Pancreas (tissue), 10 donors: ENCODE measurements at regions not wholly inside any gene's neighbourhood (a gene's known extent, or its start where the extent isn't known, plus 50 kb on each side); places are given as distances from the start of the nearest gene placed in this dataset.

Experiments
- ATAC-seq, 4 donors: fragments of 200-7000 bp; cut with Tn5 transposase; one replicate each; pipeline versions ENCODE4 v1.8.0 to v1.9.1; 2020; ENCODE audit warnings: mild to moderate bottlenecking in 4 of 4, moderate library complexity in 4 of 4
- DNase-seq, 6 donors: peaks; one replicate each; pipeline ENCODE4 v3.0.0-alpha.2; 2020
- FAIRE-seq: peaks from 2 replicates; lab custom pipeline; 2012; peaks lifted over from hg19 to GRCh38; lab: Jason Lieb, UNC
- H3K27ac ChIP-seq, 4 donors: fragments of 200-600 bp; sonication (generic); 1 replicate in 3 of 4; 2 replicates in 1 of 4; pipeline versions ENCODE4 v1.5.0 to v1.8.0; 2020
- H3K27me3 ChIP-seq, 4 donors: fragments of 200-600 bp; one replicate each; pipeline ENCODE4 v1.8.0; 2021
- H3K36me3 ChIP-seq, 3 donors: fragments of 200-600 bp; sonication (generic) in 1 of 3; one replicate each; pipeline versions ENCODE4 v1.5.0 to v1.8.0; 2020 to 2021
- H3K4me1 ChIP-seq, 3 donors: fragments of 200-600 bp; one replicate each; pipeline ENCODE4 v1.8.0; 2021
- H3K4me3 ChIP-seq, 4 donors: fragments of 200-600 bp; sonication (generic) in 2 of 4; one replicate each; pipeline versions ENCODE4 v1.5.0 to v1.8.0; 2020 to 2021
- H3K9me3 ChIP-seq, 4 donors: fragments of 200-600 bp; one replicate each; pipeline ENCODE4 v1.8.0; 2021
- CTCF ChIP-seq, 4 donors: fragments of 200-600 bp; sonication (generic) in 3 of 4; IDR thresholded peaks; one replicate each; pipeline versions ENCODE4 v1.5.0 to v1.8.0; 2021; ENCODE audit warnings: antibody characterized with exemption in 4 of 4
- WGBS, 2 donors: extraction: QIAGEN DNeasy Blood & Tissue Kit; methylation state at CpG; one replicate each; pipeline ENCODE4 v1.1.7; 2013; 5-methylcytosine and 5-hydroxymethylcytosine counted together
- intact Hi-C, 3 donors: fragments of 100-400 bp; cut with DNase I; formaldehyde crosslinking; loops; one replicate each; pipeline versions ENCODE4 v1.11.1 to v1.14.2; 2022
- donor health status: healthy with polysubstance abuse.
- donor health status: DM: no; HTN: no; CAD: no; lungs with moderate emphysema.
- donor health status: DM: no; HTN: no; CAD: no.
- donor health status: control.
- donor health status: control.
- donor health status: Bipolar disorder and iron deficiency.
- donor health status: DM: yes; HTN: yes; CAD: no.
- donor health status: DM: no; HTN: no; CAD: no.
- donor health status: DM: no; HTN: no; CAD: no.
- donor health status: DM: yes; HTN: yes; CAD: no.

GRCh38 chr5:142495531-142495930, 170.7 kb upstream of the SPRY4 start:
- H3K9me3 ChIP-seq, result no peaks in the 10 kb centered on the region
- H3K4me3 ChIP-seq, result no peak overlapping the region
- no peaks in the 10 kb centered on the region for H3K4me1 ChIP-seq
- FAIRE-seq (no peak), DNase-seq (no peak), ATAC-seq (no peak)
- TF ChIP-seq CTCF (IDR thresholded peaks at IDR 0.05), result no peak
- no peaks in the 10 kb centered on the region for H3K27me3 ChIP-seq
- WGBS, 2 donors, result 44 to 45% methylated on average over 2 of the region's 2 CpGs
- intact Hi-C loops, result no loop called here
- no peak overlapping the region for H3K27ac ChIP-seq
- no peaks in the 10 kb centered on the region for H3K36me3 ChIP-seq

GRCh38 chr5:142493875-142494518, 169.2 kb upstream of the SPRY4 start:
- Histone ChIP-seq H3K4me3 (no peak overlapping the region), H3K4me1 (no peaks in the 10 kb centered on the region), H3K27ac (no peak overlapping the region), H3K36me3 (no peaks in the 10 kb centered on the region), H3K9me3 (no peaks in the 10 kb centered on the region), H3K27me3 (no peaks in the 10 kb centered on the region)
- TF ChIP-seq CTCF (IDR thresholded peaks at IDR 0.05), result no peak
- 69 to 82% methylated on average over 9 of the region's 9 CpGs for WGBS, 2 donors
- FAIRE-seq (no peak), DNase-seq (no peak), ATAC-seq (no peak)
- intact Hi-C loops, result no loop called here

DNA sequence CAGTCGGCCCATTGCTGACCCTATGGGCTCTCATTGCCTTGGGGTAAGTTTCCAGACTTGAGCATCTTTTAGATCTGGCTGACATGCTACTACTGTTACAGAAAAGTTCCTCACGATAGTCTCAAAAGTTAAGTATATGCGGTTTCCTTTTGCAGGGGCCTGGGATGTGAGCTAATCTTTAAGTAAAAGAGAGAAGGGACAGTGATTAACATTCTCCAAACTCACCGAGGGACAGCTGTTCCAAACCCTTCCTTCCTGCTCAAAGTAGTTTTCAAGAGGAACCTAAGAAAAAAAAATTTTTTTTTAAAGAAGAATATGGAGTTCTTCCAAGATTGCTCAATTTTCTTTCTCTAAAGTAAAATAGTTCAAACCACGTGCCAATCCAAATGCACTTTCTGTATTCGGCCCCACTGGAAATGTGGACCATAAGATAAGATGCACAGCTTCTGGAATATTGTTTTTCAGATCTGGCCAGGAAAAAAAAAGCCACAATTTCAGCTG, 168.0 kb upstream of the SPRY4 start:
- intact Hi-C loops, result no loop called here
- FAIRE-seq, result peak; percentile 53

GRCh38 chr5:142491679-142492078, 166.9 kb upstream of the SPRY4 start:
- 80 to 82% methylated on average over 8 of the region's 8 CpGs for WGBS, 2 donors
- Histone ChIP-seq H3K4me1 (no peaks in the 10 kb centered on the region), H3K36me3 (no peaks in the 10 kb centered on the region), H3K27ac (no peak overlapping the region), H3K9me3 (no peaks in the 10 kb centered on the region), H3K4me3 (no peak overlapping the region), H3K27me3 (no peaks in the 10 kb centered on the region)
- ATAC-seq (no peak), FAIRE-seq (no peak), DNase-seq (no peak)
- intact Hi-C loops, result no loop called here
- no peak for TF ChIP-seq CTCF (IDR thresholded peaks at IDR 0.05)

More for the DNA sequence above, 168.0 kb upstream of the SPRY4 start:
- 56 to 57% methylated on average over 6 of the region's 6 CpGs for WGBS, 2 donors
- ATAC-seq (no peak), DNase-seq (no peak)
- TF ChIP-seq CTCF (IDR thresholded peaks at IDR 0.05), result no peak
- no peaks in the 10 kb centered on the region for H3K36me3 ChIP-seq
- H3K4me1 ChIP-seq, result no peaks in the 10 kb centered on the region
- no peak overlapping the region for H3K4me3 ChIP-seq
- H3K27ac ChIP-seq, result no peak overlapping the region
- no peaks in the 10 kb centered on the region for H3K9me3 ChIP-seq
- H3K27me3 ChIP-seq, result no peaks in the 10 kb centered on the region

DNA sequence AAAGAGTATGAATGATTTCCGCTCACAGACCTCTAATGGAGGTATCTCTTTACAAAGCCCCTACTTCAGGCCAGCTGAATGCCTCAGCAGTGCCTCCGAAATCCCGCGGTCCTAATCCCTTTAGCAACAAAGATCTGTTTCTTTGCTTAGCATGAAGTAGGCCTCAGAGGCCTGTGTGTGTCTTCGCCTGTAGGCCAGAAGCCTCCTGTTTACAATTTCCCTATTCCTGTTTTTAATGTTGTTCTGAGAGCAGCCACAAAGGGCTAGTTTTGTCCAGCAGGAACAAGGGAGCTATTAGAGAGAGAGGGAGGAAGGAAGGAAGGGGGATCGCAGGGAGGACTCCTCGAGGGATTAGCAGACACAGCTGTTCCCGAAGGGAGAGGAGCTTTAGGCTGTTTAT, 166.4 kb upstream of the SPRY4 start:
- H3K4me3 ChIP-seq, result no peak overlapping the region
- no peaks in the 10 kb centered on the region for H3K36me3 ChIP-seq
- no peak for DNase-seq
- no peaks in the 10 kb centered on the region for H3K4me1 ChIP-seq
- H3K9me3 ChIP-seq, result no peaks in the 10 kb centered on the region
- no peak for TF ChIP-seq CTCF (IDR thresholded peaks at IDR 0.05)
- intact Hi-C loops, result no loop called here
- FAIRE-seq, result no peak
- H3K27ac ChIP-seq, result peak overlapping the region in 1 of 4 donors; percentile 17
- no peak for ATAC-seq
- 77 to 79% methylated on average over 8 of the region's 8 CpGs for WGBS, 2 donors
- no peaks in the 10 kb centered on the region for H3K27me3 ChIP-seq
